HG02588 (cell line): ENCODE measurements at regions not wholly inside any gene's neighbourhood (a gene's known extent, or its start where the extent isn't known, plus 50 kb on each side); places are given as distances from the start of the nearest gene placed in this dataset.

ENCODE experiments used
- ATAC-seq: cut with Tn5 transposase; IDR thresholded peaks from one replicate; pipeline ENCODE4 v1.9.1; 2021; ENCODE audit warnings: mild to moderate bottlenecking, moderate library complexity; ENCODE audit not compliant: unreplicated experiment

- no peak for ATAC-seq
Observed at GRCh38 chr3:34844323-34844620, 795.1 kb upstream of the ARPP21 start.

GRCh38 chr3:34851137-34851536 lies 788.2 kb upstream of the ARPP21 start:
- no peak for ATAC-seq

DNA sequence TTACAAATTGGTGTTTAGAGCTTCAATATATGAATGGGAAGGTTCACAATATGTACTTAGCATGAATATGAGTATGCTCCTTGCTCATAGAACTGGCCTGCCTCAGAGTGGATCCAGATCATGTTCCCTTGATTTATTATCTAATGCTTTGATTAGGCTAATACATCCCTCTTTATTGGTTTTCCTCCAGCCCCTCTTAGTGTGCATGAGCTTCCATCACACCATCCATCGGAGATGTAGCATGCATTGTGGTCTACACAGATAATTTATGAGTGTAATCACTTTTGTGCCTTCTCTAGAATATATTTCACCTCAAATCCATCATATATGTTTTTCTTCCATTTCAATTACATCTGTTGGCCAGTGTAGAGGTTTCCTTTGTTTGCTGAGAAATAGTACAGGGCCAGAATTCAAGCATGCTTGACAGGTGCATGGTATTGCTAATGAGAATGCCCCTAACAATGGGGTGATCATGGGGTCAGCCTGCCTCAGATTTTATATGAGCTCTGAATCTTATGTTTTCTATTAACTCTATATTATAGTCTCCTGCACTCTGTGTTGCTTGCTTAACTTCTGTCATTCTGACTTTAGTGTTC lies 786.4 kb upstream of the ARPP21 start:
- ATAC-seq: no peak

DNA sequence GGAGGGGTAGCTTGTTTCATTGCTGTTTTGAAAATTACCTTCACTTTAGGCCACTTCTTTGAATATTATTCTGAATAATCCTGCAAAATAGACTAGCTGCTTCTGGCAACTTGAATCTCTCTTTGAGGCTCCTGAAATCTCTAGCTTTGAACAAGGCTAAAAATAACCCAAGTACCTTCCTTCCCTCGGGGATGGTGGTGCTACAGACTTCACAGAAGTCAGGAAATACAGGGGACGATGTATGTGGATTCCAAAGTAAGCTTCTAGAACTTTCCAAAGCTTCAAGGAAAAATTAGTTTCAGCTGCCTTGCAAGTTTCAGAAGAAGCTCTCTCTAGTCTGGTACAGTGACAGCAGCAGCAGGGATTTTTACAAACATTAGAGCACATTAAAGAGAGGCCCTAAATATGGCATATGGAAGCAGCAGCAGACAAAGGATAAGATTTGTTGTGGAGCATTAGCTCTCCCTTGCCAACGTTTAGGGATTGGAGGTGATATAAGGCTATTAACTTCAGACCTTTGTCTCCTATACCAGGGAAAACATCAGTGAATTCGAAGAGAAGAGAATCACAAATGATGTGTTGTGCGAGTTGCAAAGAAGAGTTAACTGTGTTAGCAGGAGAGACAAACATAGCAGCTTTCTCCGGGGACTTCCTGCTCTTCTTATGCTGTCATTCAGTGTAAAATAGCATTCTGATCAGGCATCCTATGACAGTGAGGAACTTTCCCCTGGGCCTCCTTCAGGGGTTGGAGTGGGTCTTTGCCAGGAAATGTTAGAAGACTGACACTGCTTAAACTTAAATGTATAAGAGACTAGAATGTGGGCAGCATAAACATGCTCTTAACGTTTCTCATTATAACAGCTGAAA lies 783.0 kb upstream of the ARPP21 start:
- no peak for ATAC-seq

GRCh38 chr3:34858067-34858660 lies 781.2 kb upstream of the ARPP21 start:
- no peak for ATAC-seq

DNA sequence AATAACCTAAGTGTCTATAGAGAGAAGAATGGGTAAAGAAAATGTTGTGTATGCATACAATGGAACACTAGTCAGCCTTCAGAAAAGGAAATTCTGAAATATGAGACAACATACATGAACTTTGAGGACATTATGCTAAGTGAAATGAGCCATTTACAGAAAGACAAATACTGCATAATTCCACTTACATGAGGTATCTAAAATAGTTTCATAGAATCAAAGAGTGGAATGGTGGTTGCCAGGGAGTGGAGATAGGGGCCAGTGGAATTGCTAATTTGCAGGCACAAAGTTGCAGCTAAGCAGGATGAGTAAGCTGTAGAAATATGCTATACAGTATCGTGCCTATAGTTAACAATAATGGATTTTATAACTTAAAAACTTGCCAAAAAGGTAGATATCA lies 779.6 kb upstream of the ARPP21 start:
- ATAC-seq: no peak

- ATAC-seq: no peak
Observed at GRCh38 chr3:34862456-34862855, 776.9 kb upstream of the ARPP21 start.

GRCh38 chr3:34863485-34863884 lies 775.8 kb upstream of the ARPP21 start:
- no peak for ATAC-seq

DNA sequence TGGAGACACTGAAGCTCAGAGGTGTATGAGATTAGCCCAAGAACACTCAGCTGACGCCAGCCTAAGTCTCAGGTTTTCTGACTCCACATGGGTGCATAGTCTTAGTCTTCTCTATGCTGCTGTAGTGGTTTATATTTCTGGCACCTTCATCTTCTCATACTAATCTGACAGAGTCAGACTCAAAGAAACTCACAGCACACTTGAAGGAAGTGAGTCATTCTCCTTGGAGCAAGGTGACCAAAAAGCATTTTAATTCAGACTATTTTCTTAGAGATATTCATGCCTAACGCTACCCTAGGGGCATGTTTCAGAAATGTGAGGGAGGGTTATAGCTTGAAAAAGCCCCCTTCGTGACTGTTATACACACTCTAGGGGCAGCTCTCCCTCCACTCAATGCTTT lies 775.3 kb upstream of the ARPP21 start:
- ATAC-seq: no peak

DNA sequence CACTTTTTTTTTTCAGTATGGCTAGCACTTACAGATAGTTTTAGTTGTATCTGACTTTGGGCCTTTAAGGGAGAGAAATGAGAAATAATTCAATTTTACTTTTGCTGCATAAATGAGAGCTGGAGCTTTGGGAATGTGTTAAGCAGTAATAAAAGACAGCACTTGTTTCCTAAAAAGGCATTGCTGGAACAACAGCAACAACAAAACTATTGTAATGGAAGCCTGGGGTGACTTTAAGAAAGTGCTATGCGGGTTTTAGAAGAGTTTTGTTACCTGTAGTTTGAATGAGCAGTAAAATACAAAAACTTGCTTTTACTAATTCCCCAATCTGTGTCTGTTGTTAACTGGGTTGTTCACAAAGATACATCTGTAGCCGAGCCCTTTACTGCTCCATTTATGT lies 774.0 kb upstream of the ARPP21 start:
- ATAC-seq: no peak

- ATAC-seq: no peak
Observed at GRCh38 chr3:34868935-34869334, 770.4 kb upstream of the ARPP21 start.

GRCh38 chr3:34869696-34870095 lies 769.6 kb upstream of the ARPP21 start:
- ATAC-seq: no peak

- ATAC-seq: no peak
Observed at GRCh38 chr3:34872406-34872805, 766.9 kb upstream of the ARPP21 start.

DNA sequence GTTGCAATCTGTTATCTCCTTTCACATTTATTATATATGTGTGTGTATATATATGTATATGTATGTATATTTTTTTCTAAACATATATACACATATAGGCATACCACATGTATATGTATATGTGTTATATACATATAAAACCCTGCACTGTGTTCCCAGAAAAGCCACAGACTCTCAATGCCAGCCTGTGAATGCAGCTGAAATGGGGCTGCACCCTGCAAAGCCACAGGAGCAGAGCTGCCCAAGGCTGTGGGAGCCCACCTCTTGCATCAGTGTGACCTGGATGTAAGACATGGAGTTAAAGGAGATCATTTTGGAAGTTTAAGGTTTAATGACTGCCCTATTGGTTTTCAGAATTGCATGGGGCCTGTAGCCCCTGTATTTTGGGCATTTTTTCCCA lies 762.3 kb upstream of the ARPP21 start:
- no peak for ATAC-seq

- no peak for ATAC-seq
Observed at GRCh38 chr3:34878488-34878887, 760.8 kb upstream of the ARPP21 start.

GRCh38 chr3:34881026-34881425 lies 758.3 kb upstream of the ARPP21 start:
- ATAC-seq: no peak

GRCh38 chr3:34882764-34883163 lies 756.6 kb upstream of the ARPP21 start:
- ATAC-seq: no peak

DNA sequence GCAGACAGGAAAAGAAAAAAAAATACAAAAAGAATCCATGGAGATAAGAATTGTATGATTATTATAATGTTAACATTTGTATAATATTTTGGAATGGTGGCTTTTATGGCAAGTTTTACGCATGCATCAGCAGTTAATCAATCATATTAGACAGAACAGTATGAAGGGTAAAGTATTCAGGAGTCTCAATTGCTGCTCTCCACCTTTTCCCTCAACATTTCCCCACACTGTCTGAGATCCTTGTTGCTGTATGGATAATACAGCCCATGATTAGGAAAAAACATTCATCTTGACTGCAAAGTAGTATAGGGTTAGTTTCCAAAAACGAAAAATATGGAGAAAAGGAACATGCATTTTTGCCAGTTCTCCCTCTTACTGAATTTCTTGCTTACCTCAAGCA lies 755.3 kb upstream of the ARPP21 start:
- no peak for ATAC-seq

- ATAC-seq: no peak
Observed at GRCh38 chr3:34886443-34886842, 752.9 kb upstream of the ARPP21 start.

DNA sequence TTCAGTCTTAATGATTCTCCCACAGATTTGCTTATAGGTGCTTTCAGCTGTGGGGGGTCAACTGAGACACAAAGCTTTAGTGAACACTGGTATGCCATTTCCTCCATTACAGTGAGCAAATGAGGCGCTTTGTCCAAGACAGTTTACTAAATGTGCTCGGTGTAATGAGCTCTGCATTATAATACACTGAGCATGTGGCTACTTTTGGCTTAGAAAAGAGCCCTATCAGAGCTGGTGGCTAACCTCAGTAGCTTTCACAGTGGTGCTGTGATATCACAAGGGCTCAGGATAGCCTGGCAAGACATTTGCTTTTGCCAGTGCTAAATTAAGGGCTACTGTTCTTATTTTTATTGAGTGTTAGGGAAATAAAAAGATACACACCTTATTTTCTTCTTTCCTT lies 749.7 kb upstream of the ARPP21 start:
- no peak for ATAC-seq

DNA sequence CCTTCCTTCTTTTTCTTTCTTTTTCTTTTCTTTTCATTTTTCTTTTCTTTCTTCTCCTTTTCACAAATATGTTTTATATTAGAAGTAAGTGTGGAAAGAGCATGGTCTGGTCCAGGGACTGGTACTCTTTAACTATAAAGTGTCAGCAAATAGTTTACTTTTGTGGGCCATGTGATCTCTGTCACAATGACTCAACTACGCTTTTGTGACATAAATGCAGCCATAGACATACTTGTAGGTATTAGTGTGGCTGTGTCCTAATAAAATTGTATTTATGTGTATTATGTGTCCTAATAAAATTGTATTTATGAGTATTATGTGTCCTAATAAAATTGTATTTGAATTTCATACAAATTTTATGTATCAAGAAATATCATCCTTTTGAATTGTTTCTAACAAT lies 749.1 kb upstream of the ARPP21 start:
- no peak for ATAC-seq

DNA sequence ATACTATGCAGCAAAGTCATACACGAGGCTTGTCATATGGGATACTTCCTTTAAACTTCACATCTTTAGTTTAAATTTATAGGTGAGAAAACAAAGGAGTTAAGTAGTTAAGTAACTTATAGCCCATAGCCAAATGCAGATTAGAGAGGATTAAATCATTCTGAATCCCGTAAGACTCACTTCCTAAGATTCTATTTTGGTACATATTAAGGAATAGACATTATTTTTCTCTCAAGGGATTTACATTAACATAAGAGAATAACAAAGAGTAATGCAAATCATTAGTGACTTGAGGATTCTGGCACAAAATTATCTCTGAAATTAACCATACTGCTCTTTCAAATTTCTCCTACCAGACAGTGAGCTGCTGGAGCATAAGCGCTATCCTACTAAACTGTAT lies 747.4 kb upstream of the ARPP21 start:
- ATAC-seq: no peak
